Cardiac muscle cell (in vitro differentiated cells and primary cell): ENCODE measurements at regions not wholly inside any gene's neighbourhood (a gene's known extent, or its start where the extent isn't known, plus 50 kb on each side); places are given as distances from the start of the nearest gene placed in this dataset.

Source experiments
- DNase-seq, 2 donors: peaks; one replicate each; pipeline versions ENCODE4 v3.0.0 to v3.0.0-alpha.2; 2010 to 2017; ENCODE audit warnings: low read depth in 1 of 2, low spot score in 1 of 2
- H3K27ac ChIP-seq: fragments of 200-600 bp; sonication (generic); 2 replicates; pipeline ENCODE4 v1.5.1; 2016
- H3K27me3 ChIP-seq: fragments of 200-600 bp; sonication (generic); 2 replicates; pipeline ENCODE4 v1.6.0; 2016; ENCODE audit warnings: control low read depth
- H3K36me3 ChIP-seq: fragments of 200-600 bp; sonication (generic); 2 replicates; pipeline ENCODE4 v1.5.1; 2016; ENCODE audit warnings: control low read depth
- H3K4me1 ChIP-seq: fragments of 200-600 bp; sonication (generic); 2 replicates; pipeline ENCODE4 v1.8.1; 2017; ENCODE audit warnings: low read depth, mild to moderate bottlenecking, mixed run types
- H3K4me3 ChIP-seq: fragments of 200-600 bp; sonication (generic); 2 replicates; pipeline ENCODE4 v1.5.1; 2016; ENCODE audit warnings: mild to moderate bottlenecking
- H3K9me3 ChIP-seq: fragments of 200-600 bp; sonication (generic); 2 replicates; pipeline ENCODE4 v1.5.1; 2017; ENCODE audit warnings: low read depth, mild to moderate bottlenecking, control low read depth
- CTCF ChIP-seq: IDR thresholded peaks from 2 replicates; pipeline ENCODE4 v1.5.1; 2012; ENCODE audit warnings: low read depth, mild to moderate bottlenecking, low read length

- H3K27ac ChIP-seq, result no peak overlapping the region
Measured at GRCh38 chr13:90768116-90768515, 579.4 kb upstream of the MIR17HG start.

GRCh38 chr13:90769387-90769786, 578.1 kb upstream of the MIR17HG start:
- Histone ChIP-seq H3K9me3 (no peaks in the 10 kb centered on the region), H3K36me3 (no peaks in the 10 kb centered on the region), H3K27me3 (no peaks in the 10 kb centered on the region), H3K27ac (no peak overlapping the region), H3K4me1 (no peaks in the 10 kb centered on the region), H3K4me3 (no peak overlapping the region)
- DNase-seq, result no peak
- no peak for TF ChIP-seq CTCF

More at GRCh38 chr13:90768116-90768515, 579.4 kb upstream of the MIR17HG start:
- no peaks in the 10 kb centered on the region for H3K9me3 ChIP-seq
- TF ChIP-seq CTCF, result no peak
- no peaks in the 10 kb centered on the region for H3K4me1 ChIP-seq
- no peak overlapping the region for H3K4me3 ChIP-seq
- H3K27me3 ChIP-seq, result no peaks in the 10 kb centered on the region
- no peak for DNase-seq
- H3K36me3 ChIP-seq, result no peaks in the 10 kb centered on the region

- no peak overlapping the region for H3K4me3 ChIP-seq
- TF ChIP-seq CTCF, result no peak
- H3K36me3 ChIP-seq, result no peaks in the 10 kb centered on the region
- H3K9me3 ChIP-seq, result no peaks in the 10 kb centered on the region
- no peak overlapping the region for H3K27ac ChIP-seq
- H3K27me3 ChIP-seq, result no peaks in the 10 kb centered on the region
- no peaks in the 10 kb centered on the region for H3K4me1 ChIP-seq
- DNase-seq, result no peak
Measured at GRCh38 chr13:90770334-90770733, 577.2 kb upstream of the MIR17HG start.

- no peaks in the 10 kb centered on the region for H3K9me3 ChIP-seq
- H3K4me1 ChIP-seq, result no peaks in the 10 kb centered on the region
- H3K4me3 ChIP-seq, result no peak overlapping the region
- DNase-seq, result no peak
- H3K27ac ChIP-seq, result no peak overlapping the region
- no peak for TF ChIP-seq CTCF
- H3K27me3 ChIP-seq, result no peaks in the 10 kb centered on the region
- H3K36me3 ChIP-seq, result no peaks in the 10 kb centered on the region
Measured at GRCh38 chr13:90773681-90774080, 573.8 kb upstream of the MIR17HG start.

- no peaks in the 10 kb centered on the region for H3K4me1 ChIP-seq
- no peak overlapping the region for H3K4me3 ChIP-seq
- no peak for DNase-seq
- H3K36me3 ChIP-seq, result no peaks in the 10 kb centered on the region
- H3K9me3 ChIP-seq, result no peaks in the 10 kb centered on the region
- TF ChIP-seq CTCF, result no peak
- no peak overlapping the region for H3K27ac ChIP-seq
- H3K27me3 ChIP-seq, result no peaks in the 10 kb centered on the region
Measured at GRCh38 chr13:90776051-90776748, 571.3 kb upstream of the MIR17HG start.

GRCh38 chr13:90783273-90783672, 564.2 kb upstream of the MIR17HG start:
- H3K27ac ChIP-seq, result no peak overlapping the region
- TF ChIP-seq CTCF, result no peak
- H3K4me3 ChIP-seq, result no peak overlapping the region
- H3K27me3 ChIP-seq, result no peaks in the 10 kb centered on the region
- no peak for DNase-seq
- no peaks in the 10 kb centered on the region for H3K9me3 ChIP-seq
- no peaks in the 10 kb centered on the region for H3K4me1 ChIP-seq
- H3K36me3 ChIP-seq, result no peaks in the 10 kb centered on the region
